ENCODE measurements at regions not wholly inside any gene's neighbourhood (a gene's known extent, or its start where the extent isn't known, plus 50 kb on each side); places are given as distances from the start of the nearest gene placed in this dataset.

DNA sequence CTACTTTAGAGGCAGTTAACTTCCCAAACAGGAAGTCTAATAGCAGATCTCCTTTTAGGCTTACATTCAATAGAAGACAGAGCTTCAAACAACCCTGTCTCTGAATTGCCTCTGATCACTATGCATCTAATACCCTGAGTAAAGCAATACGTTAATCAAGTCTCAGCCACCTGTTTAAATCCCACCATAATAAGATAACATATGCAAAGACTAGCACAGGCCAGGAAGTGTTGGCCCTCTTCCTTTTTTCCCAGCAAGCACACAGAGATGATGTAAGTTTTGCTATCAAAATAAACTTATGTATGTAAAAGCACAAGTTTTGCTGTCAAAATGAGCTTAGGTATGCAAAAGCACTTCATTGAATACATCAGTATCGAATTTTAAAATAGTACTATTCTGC is 385.5 kb downstream of the RND3 start:
- TF ChIP-seq CTCF (IDR thresholded peaks at IDR 0.05), result no peak
- no peak for TF ChIP-seq POLR2A (IDR thresholded peaks at IDR 0.05)
